Calu3 (cell line): ENCODE measurements at regions not wholly inside any gene's neighbourhood (a gene's known extent, or its start where the extent isn't known, plus 50 kb on each side); places are given as distances from the start of the nearest gene placed in this dataset.

Source experiments
- BruUV-seq: library from RNA; stranded (reverse); fragments of 400-500 nt; replicated peaks from 2 replicates; lab custom pipeline; 2021; lab: Mats Ljungman, UMichigan
- CTCF ChIA-PET: fragments of 300-600 bp; sonication (Branson Sonifier 250); formaldehyde crosslinking; loops from one replicate; lab custom pipeline; 2022; ENCODE audit warnings: antibody characterized with exemption; lab: Charles Lee
- DNase-seq: peaks from one replicate; pipeline ENCODE4 v3.0.0; 2022
- H3K27ac Mint-ChIP-seq: one replicate; pipeline ENCODE4 v1.8.0; 2022; ENCODE audit warnings: mixed read lengths; ENCODE audit not compliant: unreplicated experiment
- H3K27me3 Mint-ChIP-seq: one replicate; pipeline ENCODE4 v1.8.0; 2022; ENCODE audit warnings: mixed read lengths; ENCODE audit not compliant: unreplicated experiment
- H3K36me3 Mint-ChIP-seq: one replicate; pipeline ENCODE4 v1.8.0; 2022; ENCODE audit warnings: mild to moderate bottlenecking, moderate library complexity, mixed read lengths; ENCODE audit not compliant: insufficient read depth, unreplicated experiment
- H3K4me1 Mint-ChIP-seq: one replicate; pipeline ENCODE4 v1.8.0; 2022; ENCODE audit warnings: mild to moderate bottlenecking, low read depth, mixed read lengths; ENCODE audit not compliant: unreplicated experiment
- H3K4me3 Mint-ChIP-seq: one replicate; pipeline ENCODE4 v1.8.0; 2022; ENCODE audit warnings: mild to moderate bottlenecking, low read depth, moderate library complexity, mixed read lengths; ENCODE audit not compliant: unreplicated experiment
- H3K9me3 Mint-ChIP-seq: one replicate; pipeline ENCODE4 v1.8.0; 2022; ENCODE audit warnings: low read depth, mixed read lengths; ENCODE audit not compliant: unreplicated experiment
- intact Hi-C: fragments of 100-400 bp; cut with micrococcal nuclease; formaldehyde crosslinking; loops from one replicate; pipeline ENCODE4 v1.10.0; 2022; ENCODE audit not compliant: unreplicated experiment
- TF ChIP-seq, protein P1 (sequence below): fragments of 200-600 bp; IDR thresholded peaks from one replicate; pipeline ENCODE4 v1.8.0; 2022; ENCODE audit warnings: antibody characterized with exemption; ENCODE audit not compliant: unreplicated experiment

DNA sequence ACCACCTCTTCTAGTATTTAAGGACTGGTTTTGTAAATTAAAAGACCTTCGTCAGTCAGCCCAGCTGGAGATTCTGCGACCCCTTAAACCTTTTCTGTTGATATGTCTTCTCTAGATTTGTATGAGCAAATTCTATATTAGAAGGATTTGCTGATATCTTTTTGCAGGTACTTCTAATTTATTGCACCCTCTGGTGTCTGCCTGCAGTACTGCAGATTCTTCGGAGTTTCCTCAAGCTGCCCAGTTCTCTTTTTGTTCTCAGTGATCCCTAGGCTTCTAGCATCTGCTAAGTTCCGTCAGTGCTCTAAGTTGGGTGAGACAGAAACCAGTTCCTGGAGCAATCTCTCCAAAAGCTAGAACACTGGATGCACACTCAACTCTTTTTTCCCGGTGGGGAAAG, 545.2 kb downstream of the C4orf33 start:
- TF ChIP-seq, protein P1, sequence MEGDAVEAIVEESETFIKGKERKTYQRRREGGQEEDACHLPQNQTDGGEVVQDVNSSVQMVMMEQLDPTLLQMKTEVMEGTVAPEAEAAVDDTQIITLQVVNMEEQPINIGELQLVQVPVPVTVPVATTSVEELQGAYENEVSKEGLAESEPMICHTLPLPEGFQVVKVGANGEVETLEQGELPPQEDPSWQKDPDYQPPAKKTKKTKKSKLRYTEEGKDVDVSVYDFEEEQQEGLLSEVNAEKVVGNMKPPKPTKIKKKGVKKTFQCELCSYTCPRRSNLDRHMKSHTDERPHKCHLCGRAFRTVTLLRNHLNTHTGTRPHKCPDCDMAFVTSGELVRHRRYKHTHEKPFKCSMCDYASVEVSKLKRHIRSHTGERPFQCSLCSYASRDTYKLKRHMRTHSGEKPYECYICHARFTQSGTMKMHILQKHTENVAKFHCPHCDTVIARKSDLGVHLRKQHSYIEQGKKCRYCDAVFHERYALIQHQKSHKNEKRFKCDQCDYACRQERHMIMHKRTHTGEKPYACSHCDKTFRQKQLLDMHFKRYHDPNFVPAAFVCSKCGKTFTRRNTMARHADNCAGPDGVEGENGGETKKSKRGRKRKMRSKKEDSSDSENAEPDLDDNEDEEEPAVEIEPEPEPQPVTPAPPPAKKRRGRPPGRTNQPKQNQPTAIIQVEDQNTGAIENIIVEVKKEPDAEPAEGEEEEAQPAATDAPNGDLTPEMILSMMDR, result peak; percentile 62
- H3K4me3 Mint-ChIP-seq, result no peak overlapping the region

DNA sequence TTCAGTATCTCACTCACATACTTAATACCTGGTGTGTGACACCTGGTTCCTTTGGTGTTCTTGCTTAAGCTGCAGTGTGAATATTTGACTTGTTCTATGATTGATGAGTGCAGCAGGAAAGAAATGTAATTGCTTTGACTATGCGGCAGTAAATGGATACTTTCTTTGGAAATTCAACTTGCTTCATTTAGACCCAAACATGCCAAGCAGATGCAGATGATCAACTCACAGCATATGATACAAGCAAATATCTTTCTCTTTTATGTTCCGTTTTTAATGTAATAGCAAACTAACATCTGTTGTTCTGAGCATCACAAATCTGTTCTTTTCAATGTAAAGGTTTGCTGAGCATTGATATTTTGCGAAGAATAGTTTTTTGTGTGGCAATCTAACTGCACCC, 549.5 kb downstream of the C4orf33 start:
- no TSS peak for BruUV-seq
- TF ChIP-seq, protein P1, result no peak
- Mint-ChIP-seq H3K27me3 (no peaks in the 10 kb centered on the region), H3K9me3 (no peaks in the 10 kb centered on the region), H3K4me3 (no peak overlapping the region), H3K4me1 (no peaks in the 10 kb centered on the region), H3K36me3 (no peaks in the 10 kb centered on the region), H3K27ac (no peak overlapping the region)
- CTCF ChIA-PET, result no interaction called here
- intact Hi-C loops, result no loop called here
- no peak for DNase-seq

More for the DNA sequence above, 545.2 kb downstream of the C4orf33 start:
- CTCF ChIA-PET, result interaction anchor here (1.0 kb wide), 1 partner anchor 114 kb away, joined by 3 read pairs; no protein-coding TSS in a partner anchor
- intact Hi-C loops, result loop anchor here (1.0 to 2.0 kb wide), 4 partner anchors 114 to 422 kb away; no protein-coding TSS in a partner anchor
- Mint-ChIP-seq H3K4me1 (no peaks in the 10 kb centered on the region), H3K36me3 (no peaks in the 10 kb centered on the region), H3K9me3 (no peaks in the 10 kb centered on the region), H3K27me3 (no peaks in the 10 kb centered on the region), H3K27ac (no peak overlapping the region)
- DNase-seq, result peak; percentile 57
- no TSS peak for BruUV-seq

DNA sequence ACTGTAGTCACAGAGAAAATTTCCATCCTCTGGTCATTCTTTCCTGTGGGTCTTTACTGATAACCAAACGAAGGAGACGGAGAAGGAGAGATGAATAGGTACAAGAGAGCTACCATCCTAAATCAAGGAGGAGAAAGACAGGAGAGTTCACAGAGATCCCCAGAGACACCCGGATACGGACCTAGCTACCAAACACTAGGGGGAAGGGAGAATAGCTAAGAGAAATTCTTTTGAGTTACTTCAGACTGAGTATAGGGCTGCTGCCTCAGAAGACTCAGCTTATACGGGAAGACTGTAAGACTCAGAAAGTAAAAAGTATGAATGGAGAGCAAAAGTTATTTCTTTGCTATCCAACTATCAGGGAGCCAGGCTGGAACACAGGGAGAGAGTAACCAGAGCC, 572.1 kb downstream of the C4orf33 start:
- Mint-ChIP-seq H3K4me3 (no peak overlapping the region), H3K27ac (no peak overlapping the region), H3K9me3 (no peaks in the 10 kb centered on the region), H3K4me1 (no peaks in the 10 kb centered on the region), H3K36me3 (no peaks in the 10 kb centered on the region), H3K27me3 (no peaks in the 10 kb centered on the region)
- intact Hi-C loops, result no loop called here
- TF ChIP-seq, protein P1, result no peak
- no peak for DNase-seq
- CTCF ChIA-PET, result no interaction called here
- no TSS peak for BruUV-seq

DNA sequence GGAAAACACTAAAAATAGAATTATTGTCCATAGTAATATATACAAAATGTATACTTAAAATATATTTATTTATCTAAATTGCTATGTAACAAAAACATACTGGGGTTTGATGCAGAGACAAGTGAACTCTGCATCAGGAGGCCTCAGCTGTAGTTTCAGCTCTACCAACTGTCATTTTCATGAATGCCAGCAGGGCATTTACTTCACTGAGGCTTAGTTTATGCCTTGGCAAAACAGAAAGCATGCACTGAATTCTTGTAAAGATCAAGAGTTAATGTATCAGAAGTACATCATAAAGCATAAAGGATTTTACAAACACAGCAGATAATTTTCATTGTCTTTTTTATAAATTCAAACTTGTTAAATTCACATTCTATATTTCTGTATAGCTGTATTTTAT, 577.0 kb downstream of the C4orf33 start:
- no TSS peak for BruUV-seq
- H3K9me3 Mint-ChIP-seq, result no peaks in the 10 kb centered on the region
- H3K4me1 Mint-ChIP-seq, result no peaks in the 10 kb centered on the region
- no peak overlapping the region for H3K4me3 Mint-ChIP-seq
- H3K27ac Mint-ChIP-seq, result no peak overlapping the region
- CTCF ChIA-PET, result no interaction called here
- H3K27me3 Mint-ChIP-seq, result no peaks in the 10 kb centered on the region
- no peak for DNase-seq
- no peaks in the 10 kb centered on the region for H3K36me3 Mint-ChIP-seq
- TF ChIP-seq, protein P1, result no peak
- intact Hi-C loops, result no loop called here
